Cardiac fibroblast (primary cell): ENCODE measurements at regions not wholly inside any gene's neighbourhood (a gene's known extent, or its start where the extent isn't known, plus 50 kb on each side); places are given as distances from the start of the nearest gene placed in this dataset.

Experiments
- DNase-seq, 2 donors: peaks; one replicate each; pipeline versions ENCODE4 v3.0.0 to v3.0.0-alpha.2; 2010; ENCODE audit warnings: low read depth in 2 of 2
- H3K4me3 ChIP-seq, 2 donors: replicated peaks in 1 of 2; 1 replicate in 1 of 2; 2 replicates in 1 of 2; pipeline ENCODE4 v1.5.1; 2011; ENCODE audit warnings: low read depth in 2 of 2, low read length in 2 of 2, mild to moderate bottlenecking in 2 of 2, moderate library complexity in 1 of 2
- TF ChIP-seq, protein P1 (sequence below): IDR thresholded peaks from one replicate; pipeline ENCODE4 v1.5.1; 2011; ENCODE audit warnings: low read depth, mild to moderate bottlenecking, low read length, inconsistent platforms

DNA sequence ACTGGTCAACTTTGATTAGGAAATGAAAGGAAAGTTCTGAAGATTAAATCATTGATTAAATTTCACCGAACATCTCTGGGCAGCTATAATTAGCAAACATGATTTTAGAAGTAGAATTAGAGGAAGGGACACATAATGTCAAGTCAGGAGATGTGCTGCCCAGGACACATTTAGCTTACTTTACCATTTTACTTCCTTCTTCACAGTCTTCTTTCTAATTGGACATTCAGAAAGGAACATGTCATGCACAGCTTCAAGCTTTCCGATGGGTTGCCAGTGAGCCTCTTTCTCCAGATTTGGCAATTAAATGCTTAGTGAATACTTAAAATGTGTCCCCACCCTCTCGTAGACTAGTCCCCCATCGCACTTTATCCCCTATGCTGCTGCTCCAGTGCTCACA is 234.7 kb downstream of the FAM76B start:
- H3K4me3 ChIP-seq = no peak overlapping the region
- DNase-seq = no peak
- TF ChIP-seq, protein P1, sequence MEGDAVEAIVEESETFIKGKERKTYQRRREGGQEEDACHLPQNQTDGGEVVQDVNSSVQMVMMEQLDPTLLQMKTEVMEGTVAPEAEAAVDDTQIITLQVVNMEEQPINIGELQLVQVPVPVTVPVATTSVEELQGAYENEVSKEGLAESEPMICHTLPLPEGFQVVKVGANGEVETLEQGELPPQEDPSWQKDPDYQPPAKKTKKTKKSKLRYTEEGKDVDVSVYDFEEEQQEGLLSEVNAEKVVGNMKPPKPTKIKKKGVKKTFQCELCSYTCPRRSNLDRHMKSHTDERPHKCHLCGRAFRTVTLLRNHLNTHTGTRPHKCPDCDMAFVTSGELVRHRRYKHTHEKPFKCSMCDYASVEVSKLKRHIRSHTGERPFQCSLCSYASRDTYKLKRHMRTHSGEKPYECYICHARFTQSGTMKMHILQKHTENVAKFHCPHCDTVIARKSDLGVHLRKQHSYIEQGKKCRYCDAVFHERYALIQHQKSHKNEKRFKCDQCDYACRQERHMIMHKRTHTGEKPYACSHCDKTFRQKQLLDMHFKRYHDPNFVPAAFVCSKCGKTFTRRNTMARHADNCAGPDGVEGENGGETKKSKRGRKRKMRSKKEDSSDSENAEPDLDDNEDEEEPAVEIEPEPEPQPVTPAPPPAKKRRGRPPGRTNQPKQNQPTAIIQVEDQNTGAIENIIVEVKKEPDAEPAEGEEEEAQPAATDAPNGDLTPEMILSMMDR = no peak

DNA sequence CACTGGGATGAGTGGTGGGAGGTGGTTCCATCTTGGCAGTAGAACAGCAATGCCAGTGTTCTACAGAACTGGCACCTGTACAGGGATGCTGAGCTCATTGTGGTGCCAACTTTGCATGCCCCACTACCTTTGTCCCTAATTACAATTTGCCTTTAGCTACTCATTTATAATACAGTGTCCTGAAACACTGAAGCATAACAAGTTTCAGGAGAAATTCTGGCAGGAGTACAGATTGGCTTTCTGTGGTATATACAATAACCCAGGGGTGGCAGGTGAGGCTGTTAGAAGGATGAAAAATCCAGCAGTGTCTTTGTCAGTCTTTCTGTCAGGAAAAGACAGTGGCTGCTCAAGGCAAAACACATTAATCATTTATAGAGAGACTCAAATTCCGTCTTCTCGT is 240.3 kb downstream of the FAM76B start:
- no peak for DNase-seq
- TF ChIP-seq, protein P1 = no peak
- no peak overlapping the region for H3K4me3 ChIP-seq

DNA sequence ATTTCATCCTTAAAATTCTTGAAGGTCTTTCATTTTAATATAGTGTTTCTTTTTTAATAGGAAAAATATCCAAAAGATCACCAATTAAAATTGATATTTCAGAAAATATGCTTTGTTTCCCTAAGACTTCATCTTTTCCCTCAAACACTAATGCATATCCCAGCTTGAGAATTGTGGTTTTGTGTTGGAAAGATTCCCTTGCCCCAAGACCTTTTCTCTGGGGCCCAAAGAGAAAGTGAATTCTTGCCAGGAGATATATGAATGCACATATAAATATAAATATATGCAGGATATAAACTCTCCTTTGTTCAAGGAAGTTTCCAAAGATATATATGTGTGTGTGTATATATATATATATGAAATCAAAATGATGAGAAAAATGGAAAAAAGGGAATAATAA is 241.2 kb downstream of the FAM76B start:
- TF ChIP-seq, protein P1 = no peak
- no peak overlapping the region for H3K4me3 ChIP-seq
- peak in 1 of 2 donors; percentile 12 for DNase-seq

DNA sequence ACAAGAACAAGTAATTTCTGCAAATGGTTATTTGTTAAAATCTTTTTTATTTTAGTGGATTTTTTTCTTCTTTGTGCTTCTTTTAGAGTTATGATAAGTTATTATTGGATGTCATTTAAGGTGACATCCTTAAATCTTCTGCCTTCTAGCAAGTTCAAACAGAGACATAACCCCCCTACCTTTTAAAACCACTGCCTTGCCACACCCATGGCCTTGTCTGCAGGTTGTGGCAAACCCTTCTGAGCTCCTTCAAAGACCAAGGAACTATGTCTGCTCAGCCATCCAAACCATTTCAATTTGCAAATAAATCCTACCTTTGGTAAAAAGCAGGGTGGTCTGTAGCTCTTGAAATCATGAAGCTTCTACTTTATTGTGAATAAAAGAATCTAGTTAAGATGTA is 241.6 kb downstream of the FAM76B start:
- no peak for DNase-seq
- TF ChIP-seq, protein P1 = no peak
- H3K4me3 ChIP-seq = no peak overlapping the region

DNA sequence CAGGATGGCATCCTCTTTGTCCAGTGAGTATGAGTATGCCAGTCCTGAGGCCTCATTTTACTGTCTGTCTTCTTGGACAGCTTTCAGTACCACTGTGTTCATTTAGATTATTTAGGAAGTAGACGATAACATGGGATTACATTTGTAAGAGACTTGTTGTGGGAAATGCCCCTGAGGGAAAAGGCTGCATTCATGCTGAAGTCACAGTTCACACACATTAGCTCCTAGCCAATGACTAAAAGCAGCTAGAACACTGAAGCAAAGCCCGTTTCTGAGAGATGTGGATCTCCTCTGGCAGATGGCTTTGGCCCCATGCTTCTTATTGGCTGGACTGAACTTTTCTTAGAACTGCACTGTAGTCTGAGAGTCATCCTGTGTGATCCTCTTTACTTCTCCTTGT is 242.4 kb downstream of the FAM76B start:
- no peak overlapping the region for H3K4me3 ChIP-seq
- TF ChIP-seq, protein P1 = no peak
- no peak for DNase-seq

DNA sequence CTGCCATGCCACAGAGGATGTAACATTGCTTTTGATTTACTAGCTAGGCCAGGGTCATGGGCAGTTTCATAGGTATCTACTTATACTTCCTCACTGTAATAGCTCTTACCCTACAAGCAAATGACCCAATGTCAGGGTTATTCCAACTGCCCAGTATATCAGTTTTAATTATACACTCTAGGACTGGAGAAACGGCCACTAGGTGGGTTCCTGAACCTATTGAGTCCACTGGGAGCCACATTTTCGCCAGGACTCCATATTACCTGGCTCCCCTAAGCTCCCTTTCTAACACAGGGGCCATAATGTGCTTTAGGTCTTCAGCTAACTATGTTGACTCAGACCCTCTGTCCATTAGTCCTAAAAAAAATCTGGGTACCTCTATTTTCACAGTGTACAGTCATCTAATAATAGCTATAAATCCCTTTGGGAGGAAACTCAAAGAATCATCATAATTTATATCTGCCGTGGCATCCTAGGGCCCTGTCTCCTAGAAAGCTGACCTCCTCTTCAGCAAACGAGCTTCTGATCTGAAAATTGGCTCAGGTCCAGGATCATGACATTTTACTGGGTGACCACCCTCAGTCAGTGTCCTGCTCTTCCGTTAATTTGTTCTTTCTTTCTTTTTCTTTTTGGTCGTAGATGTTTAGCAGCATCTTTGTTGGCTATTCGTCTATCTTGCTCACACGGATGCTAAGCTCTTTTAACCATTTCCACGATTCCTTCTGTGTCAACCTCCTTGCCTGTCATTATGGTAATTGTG is 244.3 kb downstream of the FAM76B start:
- TF ChIP-seq, protein P1 = peak; percentile 4
- no peak for DNase-seq
- no peak overlapping the region for H3K4me3 ChIP-seq
